ENCODE measurements at regions not wholly inside any gene's neighbourhood (a gene's known extent, or its start where the extent isn't known, plus 50 kb on each side); places are given as distances from the start of the nearest gene placed in this dataset.

DNA sequence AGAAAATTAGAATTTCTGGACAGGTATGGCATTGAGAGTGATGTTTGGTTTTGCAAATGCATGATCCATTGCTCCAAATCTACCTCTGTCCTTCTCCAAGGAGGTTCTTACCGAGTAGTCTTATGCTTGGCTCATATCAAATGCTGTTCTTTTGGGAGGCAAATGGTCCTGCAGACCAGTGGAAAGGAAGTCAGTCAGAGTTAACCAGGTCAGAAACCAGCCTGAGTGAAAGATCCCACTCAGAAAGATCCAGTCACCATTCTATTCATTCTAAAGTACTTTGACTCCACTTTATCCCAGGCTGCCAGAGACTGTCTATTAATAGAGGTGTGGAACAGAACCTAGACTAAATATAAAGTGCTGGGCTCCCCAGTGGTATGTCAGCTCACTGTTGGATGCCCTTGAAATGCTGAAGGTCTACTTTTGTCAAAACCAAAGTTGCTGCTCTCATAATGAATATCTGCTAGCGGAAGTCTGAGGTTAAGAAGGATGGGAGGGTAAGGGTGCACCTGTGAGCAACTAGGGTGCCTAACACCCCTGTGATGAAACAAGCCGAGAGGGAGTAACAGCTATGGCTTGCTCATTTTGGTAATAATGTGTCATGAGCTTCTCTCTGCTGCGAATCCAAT lies 302.2 kb downstream of the ZNF608 start:
- TF ChIP-seq POLR2AphosphoS5 (IDR thresholded peaks at IDR 0.05; ENCODE audit: borderline replicate concordance, low read depth, low read length) (no peak), EZH2 (IDR thresholded peaks at IDR 0.05) (no peak), FOXP2 (optimal IDR thresholded peaks at IDR 0.05; ENCODE audit: control extremely low read depth, extremely low read length, insufficient read depth) (no peak)
